ENCODE measurements at regions not wholly inside any gene's neighbourhood (a gene's known extent, or its start where the extent isn't known, plus 50 kb on each side); places are given as distances from the start of the nearest gene placed in this dataset.
"Not testable (repeated sequence)": the region's sequence is repeated elsewhere in the genome, so short reads cannot be mapped to it uniquely, and the experiment has no call there.

DNA sequence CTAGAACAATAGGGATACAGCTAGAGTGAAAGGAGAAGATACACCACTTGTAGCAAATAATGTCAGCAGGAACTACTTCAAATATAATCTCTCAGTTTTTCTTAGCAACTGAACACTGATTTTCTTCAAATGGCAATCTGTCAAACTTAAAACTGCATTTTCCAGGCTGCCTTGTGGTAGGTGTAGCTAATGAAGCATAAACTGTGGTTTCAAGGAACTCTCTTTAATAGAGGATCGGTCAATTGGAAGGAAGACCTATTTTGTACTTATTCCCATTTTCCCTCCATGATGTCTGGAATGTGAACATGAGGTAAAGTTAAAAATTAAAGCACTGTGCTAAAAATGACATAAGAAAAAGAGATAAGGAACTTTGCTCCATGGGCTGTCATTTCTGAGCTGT, 1261.9 kb downstream of the PCDH17 start:
- DNase-seq (ENCODE audit: low read depth in 2 of 2) = no peak

DNA sequence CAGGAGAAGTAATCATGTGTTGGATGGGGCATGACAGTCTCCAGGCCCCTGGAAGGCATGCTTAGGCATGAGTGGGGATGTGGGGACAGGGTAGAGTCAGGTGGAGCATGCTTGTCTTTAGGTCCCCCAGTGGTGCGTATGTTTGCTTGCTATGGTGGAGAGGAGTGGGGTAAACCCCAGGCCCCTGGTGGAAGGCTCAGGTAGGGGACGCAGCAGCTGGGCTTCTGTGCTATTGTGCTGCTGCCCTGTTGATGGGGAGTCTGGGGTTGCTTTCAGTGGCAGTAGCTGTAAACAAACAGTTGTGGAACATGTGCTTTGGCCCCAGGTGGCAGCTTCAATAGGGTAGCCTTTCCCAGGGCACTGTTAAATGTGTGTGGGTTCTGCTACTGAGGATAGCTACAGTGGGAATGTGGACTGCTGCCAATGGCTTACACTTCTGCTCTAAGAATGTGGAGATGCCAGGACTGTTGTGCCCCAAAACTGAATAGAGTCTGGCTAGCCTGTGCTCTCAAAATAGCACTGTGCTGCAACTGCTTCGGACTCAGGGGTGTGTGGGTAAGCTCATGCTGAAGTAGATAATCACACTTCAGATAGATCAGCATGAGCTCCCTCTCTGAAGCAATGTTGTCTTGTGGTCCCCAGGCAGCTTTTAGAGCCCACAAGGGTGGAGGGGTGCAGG, 1257.3 kb downstream of the DIAPH3 start:
- no peak for DNase-seq (ENCODE audit: low read depth in 2 of 2)

DNA sequence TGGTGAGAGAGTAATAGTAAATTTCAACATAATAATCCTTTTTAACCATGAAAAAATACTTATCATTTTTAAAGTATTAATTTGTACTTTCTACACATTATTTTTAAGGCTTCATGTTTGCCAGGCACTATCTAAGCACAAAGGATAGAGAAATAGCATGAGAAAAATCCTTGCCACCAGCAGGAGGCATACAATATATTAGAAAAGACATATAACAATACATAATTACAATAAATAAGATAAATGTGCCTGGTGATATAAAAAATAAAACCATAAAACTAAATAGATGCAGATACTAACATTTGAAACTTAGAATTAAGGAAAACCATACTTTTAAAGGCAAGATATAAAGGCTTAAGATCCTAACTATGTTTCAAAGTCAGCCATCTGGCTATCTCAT, 1256.4 kb downstream of the DIAPH3 start:
- DNase-seq (ENCODE audit: low read depth in 2 of 2) = no peak

DNA sequence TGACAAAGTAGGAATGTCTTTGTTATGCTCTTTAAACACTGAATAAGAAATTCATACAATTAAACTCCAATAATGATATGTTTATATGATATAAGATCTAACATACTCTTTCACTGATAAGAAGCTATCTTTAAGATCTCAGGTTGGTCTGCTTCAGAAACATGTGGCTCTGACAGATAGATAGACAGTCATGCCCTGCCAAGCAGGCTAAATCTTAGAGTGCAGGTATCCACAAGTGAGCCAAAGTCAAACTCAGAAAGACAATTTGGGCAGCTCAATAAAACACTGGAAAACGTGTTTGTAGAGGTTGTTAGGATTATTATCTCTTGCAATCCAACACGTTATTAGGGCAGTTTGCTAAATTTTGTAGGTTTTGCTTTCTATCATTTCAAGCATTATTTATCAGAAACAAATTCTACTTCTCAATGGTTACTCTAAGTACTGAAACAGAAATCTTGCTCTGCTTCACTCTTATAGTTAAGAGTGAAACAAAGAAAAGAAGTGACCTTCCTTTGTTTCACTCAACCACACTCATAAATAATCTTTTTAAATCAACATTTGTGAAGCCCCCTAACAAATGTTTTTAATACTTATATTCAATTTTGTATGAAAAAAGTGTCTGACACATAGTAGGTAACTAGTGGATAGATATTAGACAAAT, 1255.6 kb downstream of the DIAPH3 start:
- DNase-seq (ENCODE audit: low read depth in 2 of 2) = no peak

DNA sequence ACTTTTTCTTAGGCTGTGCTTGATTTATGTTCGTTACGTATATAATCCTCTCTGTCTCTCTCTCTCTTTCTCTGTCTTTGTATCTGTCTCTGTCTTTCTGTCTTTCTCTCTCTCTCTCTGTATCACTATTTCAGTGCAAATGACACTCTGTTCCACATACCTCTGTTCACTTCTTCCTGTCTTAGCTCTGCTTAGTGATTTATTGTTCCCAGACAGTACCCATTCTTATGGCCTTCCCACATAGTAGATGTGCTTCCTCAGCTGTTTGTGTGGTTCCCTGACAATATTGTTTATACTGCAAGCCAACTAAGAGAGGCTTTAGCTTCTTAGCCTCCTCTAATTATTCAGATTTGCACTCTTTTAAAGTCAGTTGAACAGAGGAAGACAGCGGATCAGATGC, 1244.2 kb downstream of the DIAPH3 start:
- DNase-seq (ENCODE audit: low read depth in 2 of 2) = no peak

DNA sequence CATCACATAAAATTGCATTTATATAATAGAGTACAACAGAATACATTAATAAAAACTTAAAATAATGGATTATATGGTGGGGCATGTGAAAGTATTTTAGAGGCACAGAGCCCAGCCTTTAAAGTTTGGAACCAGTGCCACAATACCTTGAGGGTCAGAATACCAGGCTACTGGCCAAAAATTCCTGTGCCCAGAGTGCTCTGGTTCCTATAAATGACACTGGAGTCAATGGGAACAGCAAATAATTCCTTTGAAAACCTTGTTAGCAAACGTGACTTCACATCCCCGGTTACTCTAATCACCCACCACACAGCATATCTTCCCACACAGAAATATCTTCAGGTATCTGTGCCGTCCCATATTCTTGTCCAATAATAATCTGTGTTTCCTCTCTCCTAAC, 1242.6 kb downstream of the DIAPH3 start:
- no peak for DNase-seq (ENCODE audit: low read depth in 2 of 2)

DNA sequence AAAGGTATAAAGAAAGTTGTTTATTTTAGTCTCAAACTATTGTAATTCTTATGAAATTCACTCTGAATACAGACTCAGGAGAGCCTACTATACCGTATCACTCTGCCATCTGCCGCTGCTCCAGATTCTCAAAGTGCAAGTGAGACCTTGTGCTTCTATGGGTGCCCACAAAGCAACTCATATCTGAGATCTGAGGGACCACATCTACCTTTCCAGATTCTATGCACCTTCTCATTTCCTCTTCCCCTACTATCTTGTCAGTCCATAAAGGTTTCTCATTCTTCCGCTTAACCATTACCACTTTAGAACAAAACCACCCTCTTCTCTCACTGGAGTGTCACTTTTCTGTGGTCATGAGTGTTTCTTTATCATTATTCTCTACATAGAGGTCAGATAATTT, 1236.9 kb downstream of the DIAPH3 start:
- DNase-seq (ENCODE audit: low read depth in 2 of 2) = no peak

DNA sequence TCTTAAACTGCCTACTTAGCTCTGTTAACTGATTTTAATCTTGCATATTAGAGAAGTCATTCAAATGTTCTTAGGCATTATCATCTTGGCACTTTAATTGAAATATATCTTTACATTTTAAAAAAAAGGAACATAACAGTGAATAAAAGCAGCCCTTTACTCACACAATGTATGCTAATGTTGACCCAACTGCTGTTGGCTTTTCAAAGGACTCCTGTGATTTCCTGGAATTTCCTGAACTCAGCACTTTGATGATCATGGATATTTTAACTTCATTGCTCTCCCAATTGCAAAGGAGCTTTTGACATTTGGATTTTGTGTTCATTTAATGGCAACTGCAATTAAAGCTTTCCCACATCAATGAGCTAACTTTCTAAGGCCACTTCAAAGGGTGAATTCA, 1230.3 kb downstream of the DIAPH3 start:
- DNase-seq (ENCODE audit: low read depth in 2 of 2) = no peak

DNA sequence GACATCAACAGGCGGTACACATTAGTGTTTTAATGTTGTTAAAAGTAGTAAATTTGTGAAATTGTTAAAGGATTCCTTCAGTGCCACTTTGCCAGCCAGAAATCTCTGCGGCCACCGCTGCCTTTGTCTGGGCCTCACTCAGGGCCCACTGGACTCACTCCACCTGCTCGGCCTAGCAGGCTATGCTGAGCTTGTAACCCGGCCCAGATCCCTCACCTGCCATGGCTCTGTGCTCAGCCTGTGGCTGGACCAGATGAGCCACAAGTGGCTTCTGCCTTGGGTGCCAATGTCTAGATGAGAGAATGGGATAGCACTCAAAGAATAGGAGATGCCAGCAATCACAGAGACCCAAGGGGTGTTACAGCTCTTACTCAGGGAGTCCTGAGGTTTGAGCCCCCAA, 1228.0 kb downstream of the DIAPH3 start:
- no peak for DNase-seq (ENCODE audit: low read depth in 2 of 2)

DNA sequence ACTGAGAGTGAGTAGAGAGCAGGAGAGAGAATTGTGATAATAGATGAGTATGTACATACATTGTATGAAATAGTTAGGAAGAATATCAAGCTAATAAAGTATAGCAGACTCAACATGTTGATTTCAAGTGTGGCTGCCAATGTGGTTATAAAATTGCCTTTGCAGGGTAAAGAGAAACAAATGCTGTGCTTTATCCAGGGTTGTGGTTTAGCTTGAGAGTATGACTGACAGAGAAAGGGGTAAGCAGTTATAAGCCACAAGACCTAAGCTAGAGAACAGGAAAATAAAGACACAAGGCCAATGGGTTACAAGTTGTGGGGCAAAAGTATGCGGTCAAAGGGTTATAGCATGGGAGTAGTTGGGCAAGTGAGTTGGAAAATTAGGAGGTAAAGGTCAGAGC, 1217.5 kb downstream of the DIAPH3 start:
- DNase-seq (ENCODE audit: low read depth in 2 of 2) = no peak

DNA sequence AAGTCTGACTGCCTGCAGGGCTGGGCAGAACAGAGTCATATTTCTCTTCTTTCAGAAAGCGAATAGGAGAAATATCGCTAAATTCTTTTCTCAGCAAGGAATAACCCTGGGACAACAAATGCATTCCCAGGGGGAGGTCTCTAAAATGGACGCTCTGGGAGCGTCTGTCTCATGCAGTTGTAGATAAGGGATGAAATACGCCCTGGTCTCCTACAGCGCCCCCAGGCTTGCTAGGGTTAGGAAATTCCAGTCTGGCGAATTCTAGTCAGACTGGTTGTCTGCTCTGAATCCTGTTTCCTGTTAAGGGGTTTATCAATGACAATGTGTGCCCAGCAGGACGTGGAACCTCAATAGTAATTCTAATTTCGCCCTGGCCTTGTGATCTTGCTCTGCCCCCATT, 1214.1 kb downstream of the DIAPH3 start:
- DNase-seq (ENCODE audit: low read depth in 2 of 2) = no peak

DNA sequence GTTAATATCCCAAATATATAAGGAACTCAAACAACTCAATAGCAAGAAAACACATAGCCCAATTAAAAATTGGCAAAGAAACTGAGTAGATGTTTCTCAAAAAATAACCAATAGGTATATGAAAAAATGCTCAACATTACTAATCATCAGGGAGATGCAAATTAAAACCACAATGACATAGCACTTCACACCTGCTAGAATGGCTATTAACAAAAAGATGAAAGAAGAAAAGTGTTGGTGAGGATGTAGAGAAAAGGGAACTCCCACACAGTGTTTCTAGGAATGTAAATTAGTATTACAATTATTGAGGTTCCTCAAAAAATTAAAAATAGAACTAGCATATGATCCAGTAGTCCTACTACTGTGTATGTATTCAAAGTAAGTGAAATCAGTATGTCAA, 1212.8 kb downstream of the DIAPH3 start:
- no peak for DNase-seq (ENCODE audit: low read depth in 2 of 2)

DNA sequence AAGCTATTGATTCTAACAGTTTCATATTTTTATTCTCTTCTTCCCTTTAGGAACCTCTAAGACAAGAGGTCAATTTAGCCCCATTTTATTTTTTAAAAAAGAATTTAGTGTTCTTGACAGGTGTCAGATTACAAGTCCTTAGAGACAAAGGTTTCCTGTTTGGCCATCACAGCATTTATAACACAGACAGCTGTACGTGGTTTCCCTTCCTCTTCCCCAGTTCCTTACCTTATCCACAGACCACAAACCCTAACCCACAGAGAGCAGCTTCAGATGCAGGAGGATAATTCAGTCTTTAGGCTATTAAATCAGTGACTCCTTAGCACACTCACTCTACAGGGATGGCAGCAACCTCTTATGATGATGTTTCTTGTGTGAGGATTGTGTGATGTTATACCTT, 1210.1 kb downstream of the DIAPH3 start:
- no peak for DNase-seq (ENCODE audit: low read depth in 2 of 2)

DNA sequence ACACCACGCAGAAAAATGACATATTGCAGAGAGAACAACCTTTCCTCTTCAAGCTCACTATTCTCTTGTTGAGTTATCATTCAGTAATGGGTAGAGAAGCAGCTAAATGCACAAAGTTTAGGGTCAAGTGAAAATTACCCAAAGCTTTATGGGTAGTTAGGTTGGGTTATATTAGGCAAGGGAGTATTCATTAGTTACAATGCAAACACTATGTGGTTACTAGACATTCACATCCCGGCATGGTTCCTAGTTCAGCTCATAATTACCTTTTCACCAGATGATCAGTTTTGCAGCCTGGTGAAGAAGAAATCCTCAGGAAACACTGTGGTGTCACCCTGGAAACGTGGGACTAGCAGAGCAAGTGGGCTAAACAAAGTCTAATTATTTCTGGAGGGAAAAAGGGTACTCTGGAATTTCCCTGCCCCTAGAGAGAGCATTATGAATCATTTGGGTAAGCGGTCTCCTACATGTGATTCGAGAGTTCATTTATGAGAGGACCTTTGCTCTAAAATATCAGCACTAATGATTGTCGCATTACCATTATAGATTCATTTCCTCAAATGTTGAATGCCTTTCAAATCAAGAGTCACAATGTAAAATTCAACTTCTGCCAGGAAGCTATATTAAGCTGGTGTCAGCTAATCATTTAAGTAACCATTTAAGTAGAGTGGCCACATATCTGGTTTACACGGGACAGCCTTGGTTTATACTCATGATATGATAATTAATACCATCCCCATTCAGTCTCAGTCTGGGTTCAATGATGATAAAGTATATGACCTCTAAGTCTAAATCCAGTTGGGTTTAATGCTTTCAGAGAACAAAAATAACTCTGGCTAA, 1208.0 kb downstream of the DIAPH3 start:
- no peak for DNase-seq (ENCODE audit: low read depth in 2 of 2)

DNA sequence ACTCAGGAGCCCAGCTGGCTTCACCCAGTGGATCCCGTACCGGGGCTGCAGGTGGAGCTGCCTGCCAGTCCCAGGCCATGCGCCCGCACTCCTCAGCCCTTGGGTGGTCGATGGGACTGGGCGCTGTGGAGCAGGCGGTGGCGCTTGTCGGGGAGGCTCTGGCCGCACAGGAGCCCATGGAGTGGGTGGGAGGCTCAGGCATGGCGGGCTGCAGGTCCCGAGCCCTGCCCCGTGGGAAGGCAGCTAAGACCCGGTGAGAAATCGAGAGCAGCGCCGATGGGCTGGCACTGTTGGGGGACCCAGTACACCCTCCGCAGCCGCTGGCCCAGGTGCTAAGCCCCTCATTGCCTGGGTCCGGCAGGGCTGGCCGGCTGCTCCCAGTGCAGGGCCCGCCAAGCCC, 1205.6 kb downstream of the DIAPH3 start:
- DNase-seq (ENCODE audit: low read depth in 2 of 2) = not testable (repeated sequence)

DNA sequence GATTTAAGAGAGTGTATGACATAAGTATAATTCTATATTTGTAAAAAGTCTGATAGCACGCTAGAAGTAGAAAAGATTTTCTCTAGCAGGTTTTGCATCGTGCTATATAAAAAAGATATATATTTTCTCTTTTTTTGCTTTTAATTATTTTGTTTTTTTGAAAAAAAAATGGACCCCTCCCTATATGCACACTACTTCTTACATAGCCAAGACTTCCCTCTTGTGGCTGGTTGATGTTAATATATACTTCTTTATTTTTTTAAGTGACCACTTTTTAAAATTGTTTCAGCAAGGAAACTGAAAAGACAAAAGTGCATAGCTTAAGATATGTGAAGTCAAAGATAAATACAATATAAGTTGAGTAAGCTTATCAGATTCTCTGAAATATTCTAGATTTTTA, 1202.8 kb downstream of the DIAPH3 start:
- no peak for DNase-seq (ENCODE audit: low read depth in 2 of 2)

DNA sequence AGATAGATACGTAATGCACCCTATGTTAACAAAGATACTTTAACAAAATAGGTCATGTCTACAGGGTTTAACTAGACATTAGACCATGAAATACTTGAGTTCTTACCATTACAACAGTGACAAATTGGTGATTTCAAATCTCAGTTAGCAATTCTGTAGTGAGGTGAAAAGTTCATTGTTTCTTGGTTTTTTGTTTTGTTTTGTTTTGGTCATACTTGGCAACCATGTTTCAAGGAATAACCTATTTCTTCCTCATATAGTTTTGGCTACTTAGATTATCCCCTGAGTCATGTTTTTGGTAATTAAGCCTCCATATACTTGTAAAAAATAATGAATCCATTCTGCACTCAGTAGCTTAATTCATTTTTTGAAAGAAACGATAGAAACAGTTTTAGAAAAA, 1200.4 kb downstream of the DIAPH3 start:
- no peak for DNase-seq (ENCODE audit: low read depth in 2 of 2)

DNA sequence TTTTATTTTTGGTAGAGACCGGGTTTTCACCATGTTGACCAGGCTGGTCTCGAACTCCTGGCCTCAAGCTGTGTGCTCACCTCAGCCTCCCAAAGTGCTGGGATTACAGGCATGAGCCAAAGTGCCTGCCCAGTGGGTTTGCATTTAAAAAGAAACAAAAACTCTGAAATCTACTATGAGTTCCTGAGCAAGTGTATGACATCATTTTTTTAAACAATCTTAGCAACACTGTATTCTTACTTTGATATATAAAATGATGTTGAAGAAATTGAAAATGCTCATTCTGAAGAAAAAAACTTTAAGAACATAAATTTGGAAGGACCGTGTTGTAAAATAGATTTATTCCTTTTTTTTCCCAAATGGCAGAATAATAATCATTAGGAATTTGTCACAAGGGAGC, 1199.7 kb downstream of the DIAPH3 start:
- no peak for DNase-seq (ENCODE audit: low read depth in 2 of 2)

DNA sequence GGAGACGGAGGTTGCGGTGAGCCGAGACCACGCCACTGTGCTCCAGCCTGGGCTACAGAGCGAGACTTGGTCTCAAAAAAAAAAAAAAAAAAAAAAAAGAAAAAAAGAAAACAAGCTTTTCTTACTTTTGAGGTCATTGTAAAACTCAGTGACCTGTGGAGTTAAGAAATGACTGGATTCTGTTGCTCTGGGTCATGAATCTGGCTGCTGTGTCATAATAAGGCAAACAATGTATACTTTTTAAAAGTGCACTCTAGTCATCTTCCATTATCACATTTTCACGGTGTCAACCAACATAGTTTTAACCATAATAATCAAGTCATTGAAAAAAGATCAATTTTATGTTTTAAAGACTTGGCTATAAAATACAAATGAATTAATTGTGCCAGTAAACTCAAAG, 1186.6 kb downstream of the DIAPH3 start:
- DNase-seq (ENCODE audit: low read depth in 2 of 2) = no peak

DNA sequence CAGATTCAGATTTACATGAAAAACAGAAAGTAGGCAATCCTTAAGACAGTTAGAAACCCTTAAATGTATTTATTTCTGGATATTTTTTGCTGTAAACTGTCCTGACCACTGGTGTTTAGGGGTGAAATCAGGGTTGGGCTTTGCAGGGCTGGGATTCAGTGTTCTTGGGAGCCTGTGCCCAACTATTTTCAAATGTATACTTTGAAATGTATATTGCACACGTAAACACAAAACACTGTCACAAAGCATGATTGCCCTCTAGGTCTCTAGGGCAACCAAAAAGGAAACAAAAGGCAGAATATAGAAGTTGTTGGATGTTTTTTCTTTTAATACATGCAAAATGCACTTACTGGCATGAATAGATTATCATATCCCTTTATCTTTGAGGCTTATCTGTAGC, 1185.4 kb downstream of the DIAPH3 start:
- no peak for DNase-seq (ENCODE audit: low read depth in 2 of 2)

DNA sequence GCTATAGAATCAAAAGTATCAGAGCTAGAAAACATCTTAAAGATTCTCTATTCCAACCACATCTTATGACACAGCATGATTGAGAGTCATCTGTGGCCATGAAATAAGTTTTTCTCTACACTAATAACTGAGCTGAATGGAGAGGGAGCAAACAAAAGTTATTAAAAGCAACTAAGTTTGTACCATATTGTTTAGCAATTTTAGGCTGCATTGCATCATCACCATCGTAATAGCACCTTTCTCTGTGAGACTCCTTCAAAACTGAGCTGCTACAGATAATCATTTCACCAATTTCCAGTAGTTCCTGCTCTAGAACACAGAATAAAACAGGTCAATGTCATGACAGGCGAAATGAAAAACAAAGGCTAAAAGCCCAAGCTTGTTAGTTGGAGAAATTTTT, 1183.9 kb downstream of the DIAPH3 start:
- no peak for DNase-seq (ENCODE audit: low read depth in 2 of 2)

DNA sequence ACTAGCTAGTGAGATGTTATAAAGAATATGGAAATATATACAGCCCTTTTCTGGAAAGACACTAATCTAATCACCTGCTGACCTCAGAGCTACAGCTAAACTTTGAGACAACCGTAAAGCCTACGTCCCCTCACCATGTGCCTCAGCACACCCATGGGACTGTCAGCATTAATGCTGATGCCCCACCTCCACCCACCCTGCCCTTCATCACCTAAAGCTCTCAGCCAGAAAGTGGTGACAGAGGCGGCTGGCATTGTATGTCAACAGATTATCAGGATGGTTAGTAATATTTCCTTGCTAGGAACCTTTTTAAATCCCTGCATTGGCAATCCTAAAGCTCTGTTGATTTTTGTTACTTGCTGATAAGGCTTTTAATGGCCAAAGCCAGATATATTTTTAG, 1177.9 kb downstream of the DIAPH3 start:
- no peak for DNase-seq (ENCODE audit: low read depth in 2 of 2)

DNA sequence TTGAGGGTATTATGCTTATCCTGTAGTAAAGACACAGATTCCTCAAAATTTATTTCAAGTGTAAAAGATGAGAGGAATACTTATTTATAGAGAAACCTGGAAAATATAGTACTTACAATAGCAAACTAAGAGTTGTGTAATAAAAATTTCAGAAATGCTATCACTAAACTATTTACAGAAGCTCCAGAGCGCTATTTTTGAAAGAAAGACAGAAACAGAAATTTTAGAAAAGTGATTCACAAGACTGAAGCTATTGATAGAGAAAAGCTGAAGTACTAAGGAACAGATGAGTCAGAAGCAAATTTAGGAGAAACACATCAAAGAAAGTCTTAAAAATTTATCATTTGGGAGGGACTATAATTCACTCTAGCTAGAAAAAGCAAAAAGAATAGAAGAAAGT, 1174.2 kb downstream of the DIAPH3 start:
- no peak for DNase-seq (ENCODE audit: low read depth in 2 of 2)

All from stimulated activated CD4-positive, alpha-beta T cell treated with anti-CD3 and anti-CD28 coated beads, Interleukin-12 subunit alpha, Interleukin-12 subunit beta, amount 100 ng/mL, for 24 hours (primary cell).